CD8-positive, alpha-beta memory T cell (primary cell): ENCODE measurements at regions not wholly inside any gene's neighbourhood (a gene's known extent, or its start where the extent isn't known, plus 50 kb on each side); places are given as distances from the start of the nearest gene placed in this dataset.

Experiments used
- CTCF ChIA-PET: fragments of 350-600 bp; sonication (Branson Sonifier 250); formaldehyde crosslinking; loops from one replicate; lab custom pipeline; 2021; ENCODE audit warnings: antibody characterized with exemption; lab: Charles Lee
- POLR2A ChIA-PET: fragments of 350-600 bp; sonication (Branson Sonifier 250); formaldehyde crosslinking; loops from one replicate; lab custom pipeline; 2021; ENCODE audit warnings: antibody characterized with exemption; lab: Charles Lee
- DNase-seq, 5 donors: peaks; one replicate each; pipeline versions ENCODE4 v3.0.0 to v3.0.0-alpha.2; 2020 to 2022; ENCODE audit warnings: mixed read lengths in 1 of 5
- H3K27ac ChIP-seq: one replicate; pipeline ENCODE4 v1.7.0; 2013; ENCODE audit warnings: low read depth, mild to moderate bottlenecking, low read length, moderate library complexity
- H3K27me3 ChIP-seq: 2 replicates; pipeline ENCODE4 v1.7.0; 2013; ENCODE audit warnings: low read length, mild to moderate bottlenecking; ENCODE audit not compliant: insufficient read depth, poor library complexity, severe bottlenecking
- H3K36me3 ChIP-seq: 2 replicates; pipeline ENCODE4 v1.7.0; 2013; ENCODE audit warnings: mild to moderate bottlenecking, low read length, moderate library complexity; ENCODE audit not compliant: insufficient read depth
- H3K4me1 ChIP-seq: 2 replicates; pipeline ENCODE4 v1.7.0; 2013; ENCODE audit warnings: mild to moderate bottlenecking, low read length, moderate library complexity; ENCODE audit not compliant: insufficient read depth
- H3K4me3 ChIP-seq: 2 replicates; pipeline ENCODE4 v1.7.0; 2013; ENCODE audit warnings: mild to moderate bottlenecking, low read length
- H3K9me3 ChIP-seq: 2 replicates; pipeline ENCODE4 v1.7.0; 2013; ENCODE audit warnings: mild to moderate bottlenecking, low read length
- H3K27ac Mint-ChIP-seq, 8 donors: one replicate each; pipeline ENCODE4 v1.8.0; 2020 to 2021; ENCODE audit warnings: mixed read lengths in 8 of 8, mild to moderate bottlenecking in 6 of 8, inconsistent platforms in 3 of 8, moderate library complexity in 3 of 8
- H3K27me3 Mint-ChIP-seq, 2 donors: one replicate each; pipeline ENCODE4 v1.8.0; 2020 to 2021; ENCODE audit warnings: mixed read lengths in 2 of 2, mild to moderate bottlenecking in 1 of 2, moderate library complexity in 1 of 2
- H3K36me3 Mint-ChIP-seq, 3 donors: one replicate each; pipeline ENCODE4 v1.8.0; 2020 to 2021; ENCODE audit warnings: mixed read lengths in 3 of 3, inconsistent platforms in 1 of 3, mild to moderate bottlenecking in 1 of 3
- H3K4me1 Mint-ChIP-seq, 3 donors: one replicate each; pipeline ENCODE4 v1.8.0; 2020 to 2021; ENCODE audit warnings: mixed read lengths in 3 of 3, inconsistent platforms in 1 of 3, mild to moderate bottlenecking in 1 of 3
- H3K4me3 Mint-ChIP-seq, 7 donors: one replicate each; pipeline ENCODE4 v1.8.0; 2020 to 2021; ENCODE audit warnings: mixed read lengths in 7 of 7, mild to moderate bottlenecking in 6 of 7, moderate library complexity in 4 of 7, inconsistent platforms in 2 of 7
- H3K9me3 Mint-ChIP-seq, 5 donors: one replicate each; pipeline ENCODE4 v1.8.0; 2020 to 2022; ENCODE audit warnings: mixed read lengths in 5 of 5, mild to moderate bottlenecking in 3 of 5, moderate library complexity in 2 of 5, inconsistent platforms in 1 of 5

- Mint-ChIP-seq H3K4me1 (no peaks in the 10 kb centered on the region), H3K36me3 (no peaks in the 10 kb centered on the region)
These were observed 939.0 kb upstream of the TMEM132C start for GRCh38 chr12:127327986-127328385.

GRCh38 chr12:127328867-127329266, 938.1 kb upstream of the TMEM132C start:
- Mint-ChIP-seq H3K36me3 (no peaks in the 10 kb centered on the region), H3K4me1 (no peaks in the 10 kb centered on the region), H3K27me3 (peaks cover 3 to 5% of the 10 kb centered on the region in 2 donors), H3K27ac (no peak overlapping the region), H3K4me3 (no peak overlapping the region), H3K9me3 (peaks cover 0 to 3% (median 0%) of the 10 kb centered on the region in 5 donors)
- DNase-seq, result no peak
- no peak overlapping the region for H3K27ac ChIP-seq
- H3K4me1 ChIP-seq, result no peaks in the 10 kb centered on the region
- H3K36me3 ChIP-seq, result no peaks in the 10 kb centered on the region
- no peaks in the 10 kb centered on the region for H3K9me3 ChIP-seq
- H3K4me3 ChIP-seq, result no peak overlapping the region
- H3K27me3 ChIP-seq, result no peaks in the 10 kb centered on the region
- POLR2A ChIA-PET, result no interaction called here
- CTCF ChIA-PET, result no interaction called here

More at GRCh38 chr12:127327986-127328385, 939.0 kb upstream of the TMEM132C start:
- H3K4me1 ChIP-seq, result no peaks in the 10 kb centered on the region
- H3K9me3 ChIP-seq, result no peaks in the 10 kb centered on the region
- no peak overlapping the region for H3K27ac ChIP-seq
- no peak overlapping the region for H3K4me3 ChIP-seq
- Mint-ChIP-seq H3K9me3 (peaks cover 0 to 3% (median 0%) of the 10 kb centered on the region in 5 donors), H3K27me3 (peaks cover 5% of the 10 kb centered on the region in 2 donors), H3K4me3 (peak overlapping the region in 1 of 7 donors; percentile 29), H3K27ac (no peak overlapping the region)
- ChIA-PET CTCF (no interaction called here), POLR2A (no interaction called here)
- DNase-seq, result no peak
- H3K27me3 ChIP-seq, result no peaks in the 10 kb centered on the region
- H3K36me3 ChIP-seq, result no peaks in the 10 kb centered on the region

- CTCF ChIA-PET, result no interaction called here
- no peak overlapping the region for H3K4me3 ChIP-seq
- H3K27me3 ChIP-seq, result no peaks in the 10 kb centered on the region
- no peaks in the 10 kb centered on the region for H3K9me3 ChIP-seq
- peaks cover 0 to 4% (median 0%) of the 10 kb centered on the region in 5 donors for H3K9me3 Mint-ChIP-seq
- H3K4me1 ChIP-seq, result no peaks in the 10 kb centered on the region
- no peak overlapping the region for H3K4me3 Mint-ChIP-seq
- no peaks in the 10 kb centered on the region for H3K4me1 Mint-ChIP-seq
- no peaks in the 10 kb centered on the region for H3K36me3 ChIP-seq
- POLR2A ChIA-PET, result no interaction called here
- H3K36me3 Mint-ChIP-seq, result no peaks in the 10 kb centered on the region
- no peak overlapping the region for H3K27ac ChIP-seq
- H3K27ac Mint-ChIP-seq, result no peak overlapping the region
- DNase-seq, result no peak
- H3K27me3 Mint-ChIP-seq, result peaks cover 9 to 17% of the 10 kb centered on the region in 2 donors
These were observed 932.6 kb upstream of the TMEM132C start for GRCh38 chr12:127334365-127334764.

- H3K36me3 Mint-ChIP-seq, result no peaks in the 10 kb centered on the region
- peaks cover 0 to 4% (median 0%) of the 10 kb centered on the region in 5 donors for H3K9me3 Mint-ChIP-seq
- no peaks in the 10 kb centered on the region for H3K4me1 Mint-ChIP-seq
- no peak overlapping the region for H3K27ac Mint-ChIP-seq
- no peaks in the 10 kb centered on the region for H3K36me3 ChIP-seq
- no peak overlapping the region for H3K4me3 Mint-ChIP-seq
- CTCF ChIA-PET, result no interaction called here
- no peaks in the 10 kb centered on the region for H3K27me3 ChIP-seq
- H3K9me3 ChIP-seq, result no peaks in the 10 kb centered on the region
- H3K27ac ChIP-seq, result no peak overlapping the region
- H3K4me3 ChIP-seq, result no peak overlapping the region
- H3K27me3 Mint-ChIP-seq, result peaks cover 9 to 17% of the 10 kb centered on the region in 2 donors
- no peaks in the 10 kb centered on the region for H3K4me1 ChIP-seq
- no peak for DNase-seq
- POLR2A ChIA-PET, result no interaction called here
These were observed 931.9 kb upstream of the TMEM132C start for GRCh38 chr12:127334912-127335644.

GRCh38 chr12:127336416-127336815, 930.6 kb upstream of the TMEM132C start:
- Mint-ChIP-seq H3K9me3 (peaks cover 0 to 4% (median 1%) of the 10 kb centered on the region in 5 donors), H3K4me3 (no peak overlapping the region), H3K4me1 (no peaks in the 10 kb centered on the region), H3K36me3 (no peaks in the 10 kb centered on the region), H3K27me3 (peaks cover 9 to 17% of the 10 kb centered on the region in 2 donors), H3K27ac (no peak overlapping the region)
- CTCF ChIA-PET, result no interaction called here
- no peaks in the 10 kb centered on the region for H3K9me3 ChIP-seq
- no peak for DNase-seq
- no peak overlapping the region for H3K27ac ChIP-seq
- POLR2A ChIA-PET, result no interaction called here
- no peaks in the 10 kb centered on the region for H3K27me3 ChIP-seq
- H3K4me3 ChIP-seq, result no peak overlapping the region
- H3K4me1 ChIP-seq, result no peaks in the 10 kb centered on the region
- H3K36me3 ChIP-seq, result no peaks in the 10 kb centered on the region

- DNase-seq, result no peak
- H3K9me3 ChIP-seq, result no peaks in the 10 kb centered on the region
- no peak overlapping the region for H3K27ac ChIP-seq
- H3K27me3 Mint-ChIP-seq, result peaks cover 10 to 15% of the 10 kb centered on the region in 2 donors
- H3K9me3 Mint-ChIP-seq, result peaks cover 0 to 4% (median 2%) of the 10 kb centered on the region in 5 donors
- no peaks in the 10 kb centered on the region for H3K27me3 ChIP-seq
- no peaks in the 10 kb centered on the region for H3K36me3 Mint-ChIP-seq
- no peak overlapping the region for H3K27ac Mint-ChIP-seq
- ChIA-PET POLR2A (no interaction called here), CTCF (no interaction called here)
- H3K4me3 Mint-ChIP-seq, result no peak overlapping the region
- H3K4me3 ChIP-seq, result no peak overlapping the region
- no peaks in the 10 kb centered on the region for H3K36me3 ChIP-seq
- H3K4me1 Mint-ChIP-seq, result no peaks in the 10 kb centered on the region
- H3K4me1 ChIP-seq, result no peaks in the 10 kb centered on the region
These were observed 927.9 kb upstream of the TMEM132C start for GRCh38 chr12:127339065-127339464.

- Mint-ChIP-seq H3K27ac (no peak overlapping the region), H3K9me3 (peaks cover 0 to 7% (median 4%) of the 10 kb centered on the region in 5 donors), H3K4me1 (no peaks in the 10 kb centered on the region), H3K4me3 (no peak overlapping the region), H3K27me3 (peaks cover 10 to 12% of the 10 kb centered on the region in 2 donors), H3K36me3 (no peaks in the 10 kb centered on the region)
- DNase-seq, result no peak
- POLR2A ChIA-PET, result no interaction called here
- H3K27me3 ChIP-seq, result no peaks in the 10 kb centered on the region
- no peaks in the 10 kb centered on the region for H3K4me1 ChIP-seq
- H3K36me3 ChIP-seq, result no peaks in the 10 kb centered on the region
- no peak overlapping the region for H3K4me3 ChIP-seq
- CTCF ChIA-PET, result no interaction called here
- H3K27ac ChIP-seq, result no peak overlapping the region
- no peaks in the 10 kb centered on the region for H3K9me3 ChIP-seq
These were observed 926.6 kb upstream of the TMEM132C start for GRCh38 chr12:127340381-127340780.

GRCh38 chr12:127342861-127343260, 924.1 kb upstream of the TMEM132C start:
- peaks cover 5% of the 10 kb centered on the region in 2 donors for H3K27me3 Mint-ChIP-seq
- H3K9me3 Mint-ChIP-seq, result peaks cover 0 to 21% (median 13%) of the 10 kb centered on the region in 5 donors
- no peak for DNase-seq
- ChIA-PET POLR2A (no interaction called here), CTCF (no interaction called here)
- Histone ChIP-seq H3K9me3 (no peaks in the 10 kb centered on the region), H3K36me3 (no peaks in the 10 kb centered on the region), H3K4me1 (no peaks in the 10 kb centered on the region), H3K4me3 (no peak overlapping the region), H3K27me3 (no peaks in the 10 kb centered on the region), H3K27ac (no peak overlapping the region)
- H3K27ac Mint-ChIP-seq, result no peak overlapping the region
- H3K36me3 Mint-ChIP-seq, result no peaks in the 10 kb centered on the region
- no peak overlapping the region for H3K4me3 Mint-ChIP-seq
- no peaks in the 10 kb centered on the region for H3K4me1 Mint-ChIP-seq
